Karpas-422 (cell line): ENCODE measurements at regions not wholly inside any gene's neighbourhood (a gene's known extent, or its start where the extent isn't known, plus 50 kb on each side); places are given as distances from the start of the nearest gene placed in this dataset.

Experiments used
- DNase-seq: peaks from one replicate; pipeline ENCODE4 v3.0.0-alpha.2; 2015
- H2AFZ ChIP-seq: fragments of 200-600 bp; sonication (generic); 2 replicates; pipeline ENCODE4 v1.6.1; 2014; ENCODE audit warnings: antibody characterized with exemption, low read length, mixed read lengths
- H3K27ac ChIP-seq: fragments of 200-600 bp; sonication (generic); 2 replicates; pipeline ENCODE4 v1.5.1; 2014; ENCODE audit warnings: mild to moderate bottlenecking, low read length, moderate library complexity
- H3K27me3 ChIP-seq: fragments of 200-600 bp; sonication (generic); 2 replicates; pipeline ENCODE4 v1.6.1; 2014; ENCODE audit warnings: low read length, mixed read lengths
- H3K36me3 ChIP-seq: fragments of 200-600 bp; sonication (generic); 2 replicates; pipeline ENCODE4 v1.6.1; 2014; ENCODE audit warnings: low read length, mixed read lengths; ENCODE audit not compliant: insufficient read depth
- H3K4me1 ChIP-seq: fragments of 200-600 bp; sonication (generic); 2 replicates; pipeline ENCODE4 v1.6.1; 2014; ENCODE audit warnings: mild to moderate bottlenecking, low read length, mixed read lengths
- H3K4me2 ChIP-seq: fragments of 200-600 bp; sonication (generic); 2 replicates; pipeline ENCODE4 v1.6.1; 2014; ENCODE audit warnings: low read length, low read depth, mild to moderate bottlenecking; ENCODE audit not compliant: poor library complexity, severe bottlenecking
- H3K4me3 ChIP-seq: fragments of 200-600 bp; sonication (generic); 2 replicates; pipeline ENCODE4 v1.5.1; 2014; ENCODE audit warnings: mild to moderate bottlenecking, antibody characterized with exemption, low read length, mixed read lengths
- H3K79me2 ChIP-seq: fragments of 200-600 bp; sonication (generic); 2 replicates; pipeline ENCODE4 v1.6.1; 2014; ENCODE audit warnings: mild to moderate bottlenecking, low read length, mixed read lengths
- H3K9ac ChIP-seq: fragments of 200-600 bp; sonication (generic); 2 replicates; pipeline ENCODE4 v1.6.0; 2014; ENCODE audit warnings: low read length
- H3K9me2 ChIP-seq: fragments of 200-600 bp; sonication (generic), shearing (Covaris generic); replicated peaks from 2 replicates; pipeline ENCODE4 v1.6.0; 2014; ENCODE audit warnings: mild to moderate bottlenecking, low read length, moderate library complexity; ENCODE audit not compliant: insufficient read depth
- H3K9me3 ChIP-seq: fragments of 300-700, 200-600 bp; sonication (generic); 2 replicates; pipeline ENCODE4 v1.6.1; 2014; ENCODE audit warnings: low read length, mixed read lengths
- H4K20me1 ChIP-seq: fragments of 200-600 bp; sonication (generic); 2 replicates; pipeline ENCODE4 v1.6.1; 2014; ENCODE audit warnings: mild to moderate bottlenecking, antibody characterized with exemption, low read length, low read depth; ENCODE audit not compliant: insufficient read depth

GRCh38 chr7:67564959-67565358 is 568.3 kb downstream of the TYW1 start:
- no peaks in the 10 kb centered on the region for H3K27me3 ChIP-seq
- no peak overlapping the region for H3K27ac ChIP-seq
- no peak overlapping the region for H2AFZ ChIP-seq
- H3K4me1 ChIP-seq = no peaks in the 10 kb centered on the region
- H3K9me2 ChIP-seq = no peaks in the 10 kb centered on the region
- no peak overlapping the region for H3K4me2 ChIP-seq
- no peak for DNase-seq
- H3K9me3 ChIP-seq = no peaks in the 10 kb centered on the region
- no peak overlapping the region for H3K4me3 ChIP-seq
- no peak overlapping the region for H3K9ac ChIP-seq
- no peaks in the 10 kb centered on the region for H4K20me1 ChIP-seq
- H3K36me3 ChIP-seq = no peaks in the 10 kb centered on the region
- no peaks in the 10 kb centered on the region for H3K79me2 ChIP-seq

DNA sequence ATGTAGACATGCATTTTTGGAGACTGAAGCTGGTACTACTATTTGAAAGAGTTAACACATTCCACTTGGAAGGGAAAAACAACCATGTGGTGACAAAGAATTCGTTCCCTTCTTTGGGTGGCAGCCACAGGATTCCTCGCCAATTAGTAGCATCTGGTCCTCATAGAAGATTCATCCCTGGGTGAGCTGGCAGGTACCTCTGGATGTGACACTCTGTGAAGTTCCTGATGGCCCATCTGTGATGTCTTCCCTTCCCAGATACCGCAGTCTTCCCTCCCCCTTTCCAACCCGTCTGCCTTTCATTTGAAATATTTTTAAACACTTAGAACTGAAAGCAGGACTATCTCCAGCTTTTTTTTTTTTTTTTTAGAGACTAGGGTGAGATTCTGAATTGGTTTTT is 569.5 kb downstream of the TYW1 start:
- Histone ChIP-seq H3K36me3 (no peaks in the 10 kb centered on the region), H3K4me3 (no peak overlapping the region), H3K27ac (no peak overlapping the region), H3K79me2 (no peaks in the 10 kb centered on the region), H3K4me2 (no peak overlapping the region), H3K9me2 (no peaks in the 10 kb centered on the region), H4K20me1 (no peaks in the 10 kb centered on the region), H2AFZ (no peak overlapping the region), H3K9me3 (no peaks in the 10 kb centered on the region), H3K9ac (no peak overlapping the region), H3K27me3 (no peaks in the 10 kb centered on the region), H3K4me1 (no peaks in the 10 kb centered on the region)
- DNase-seq = no peak

DNA sequence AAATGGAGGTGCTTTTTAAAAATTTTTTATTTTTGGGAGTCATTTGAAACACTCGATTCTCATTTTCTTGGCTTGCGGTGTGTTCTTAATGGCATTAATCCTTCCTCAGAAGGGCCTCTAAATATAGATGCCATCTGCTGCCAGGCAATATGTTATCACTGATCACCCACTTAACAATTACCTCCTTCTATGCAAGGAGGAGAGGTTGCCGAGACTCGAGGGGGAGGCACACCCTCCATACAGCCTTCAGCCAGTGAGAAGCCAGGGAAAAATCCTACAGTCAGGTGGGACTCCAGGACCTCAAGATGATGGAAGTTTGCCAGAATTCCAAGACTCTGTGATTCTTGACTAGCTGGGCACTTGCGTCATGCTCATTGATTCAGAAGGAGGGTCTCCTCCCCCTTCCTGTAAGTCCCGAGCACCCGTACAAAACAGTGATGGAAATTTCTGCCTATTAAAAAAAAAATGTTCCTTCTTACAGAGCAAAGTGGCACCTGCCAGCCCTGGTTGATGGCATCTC is 574.5 kb downstream of the TYW1 start:
- H3K4me3 ChIP-seq = no peak overlapping the region
- H3K4me2 ChIP-seq = no peak overlapping the region

GRCh38 chr7:67573639-67574038 is 577.0 kb downstream of the TYW1 start:
- Histone ChIP-seq H3K9me2 (no peaks in the 10 kb centered on the region), H2AFZ (no peak overlapping the region), H3K36me3 (no peaks in the 10 kb centered on the region), H3K79me2 (no peaks in the 10 kb centered on the region), H4K20me1 (no peaks in the 10 kb centered on the region), H3K4me1 (no peaks in the 10 kb centered on the region), H3K9ac (no peak overlapping the region), H3K27ac (no peak overlapping the region), H3K4me2 (no peak overlapping the region), H3K27me3 (peaks cover 3% of the 10 kb centered on the region; the same call in 1 of the 2 replicates), H3K9me3 (no peaks in the 10 kb centered on the region), H3K4me3 (no peak overlapping the region)
- no peak for DNase-seq

More for the DNA sequence above, 574.5 kb downstream of the TYW1 start:
- H3K36me3 ChIP-seq = no peaks in the 10 kb centered on the region
- no peaks in the 10 kb centered on the region for H3K9me3 ChIP-seq
- no peak overlapping the region for H2AFZ ChIP-seq
- peaks cover 3% of the 10 kb centered on the region; the same call in 1 of the 2 replicates for H3K27me3 ChIP-seq
- H3K4me1 ChIP-seq = no peaks in the 10 kb centered on the region
- H3K9me2 ChIP-seq = no peaks in the 10 kb centered on the region
- H3K79me2 ChIP-seq = no peaks in the 10 kb centered on the region
- no peak overlapping the region for H3K9ac ChIP-seq
- H4K20me1 ChIP-seq = no peaks in the 10 kb centered on the region
- no peak for DNase-seq
- H3K27ac ChIP-seq = no peak overlapping the region

- no peaks in the 10 kb centered on the region for H3K36me3 ChIP-seq
- H3K9me3 ChIP-seq = no peaks in the 10 kb centered on the region
- H3K4me2 ChIP-seq = no peak overlapping the region
- no peak overlapping the region for H3K9ac ChIP-seq
- no peaks in the 10 kb centered on the region for H3K9me2 ChIP-seq
- H3K4me1 ChIP-seq = no peaks in the 10 kb centered on the region
- no peak overlapping the region for H3K27ac ChIP-seq
- H3K79me2 ChIP-seq = no peaks in the 10 kb centered on the region
- DNase-seq = no peak
- no peaks in the 10 kb centered on the region for H3K27me3 ChIP-seq
- no peak overlapping the region for H2AFZ ChIP-seq
- no peak overlapping the region for H3K4me3 ChIP-seq
- H4K20me1 ChIP-seq = no peaks in the 10 kb centered on the region
Measured at GRCh38 chr7:67588631-67589030, 592.0 kb downstream of the TYW1 start.

DNA sequence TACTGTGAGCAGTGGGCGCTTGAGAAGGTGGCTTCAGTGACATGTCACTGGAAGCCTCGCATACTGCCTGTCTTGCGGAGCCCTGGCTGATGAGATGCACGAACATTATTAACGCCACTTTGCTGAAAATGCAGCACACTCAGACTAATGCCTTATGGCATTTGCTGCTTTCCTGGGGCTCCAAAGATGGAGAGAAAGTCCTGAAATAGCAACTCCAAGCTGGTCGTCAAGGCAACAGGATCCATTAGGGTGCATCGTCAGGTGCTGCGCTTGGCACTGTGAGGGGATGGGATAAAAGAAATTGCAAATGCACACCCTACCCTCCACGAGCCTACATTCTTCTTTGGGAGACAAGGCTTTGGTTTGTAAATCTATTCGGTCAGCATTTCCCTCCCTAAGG is 592.5 kb downstream of the TYW1 start:
- no peaks in the 10 kb centered on the region for H3K36me3 ChIP-seq
- H3K79me2 ChIP-seq = no peaks in the 10 kb centered on the region
- H4K20me1 ChIP-seq = no peaks in the 10 kb centered on the region
- H3K4me2 ChIP-seq = no peak overlapping the region
- H3K9ac ChIP-seq = no peak overlapping the region
- H3K27ac ChIP-seq = no peak overlapping the region
- H3K9me3 ChIP-seq = no peaks in the 10 kb centered on the region
- no peaks in the 10 kb centered on the region for H3K4me1 ChIP-seq
- H3K27me3 ChIP-seq = no peaks in the 10 kb centered on the region
- H3K9me2 ChIP-seq = no peaks in the 10 kb centered on the region
- H3K4me3 ChIP-seq = no peak overlapping the region
- H2AFZ ChIP-seq = no peak overlapping the region
- no peak for DNase-seq

DNA sequence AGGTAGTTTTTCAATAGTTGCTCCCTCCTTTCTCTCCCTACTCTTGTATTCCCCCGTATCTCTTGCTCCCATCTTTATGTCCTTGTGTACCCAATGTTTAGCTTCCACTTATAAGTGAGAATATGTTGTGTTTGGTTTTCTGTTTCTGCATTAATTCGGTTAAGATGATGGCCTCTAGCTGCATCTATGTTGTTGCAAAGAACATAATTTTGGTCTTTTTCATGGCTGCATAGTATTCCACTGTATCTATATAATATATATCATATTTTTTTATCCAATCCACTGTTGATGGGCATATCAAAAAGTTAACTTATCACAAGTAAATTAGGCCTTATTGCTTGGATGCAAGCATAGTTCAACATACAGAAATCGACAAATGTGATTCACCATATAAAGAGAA is 594.0 kb downstream of the TYW1 start:
- Histone ChIP-seq H2AFZ (no peak overlapping the region), H3K4me1 (no peaks in the 10 kb centered on the region), H3K27ac (no peak overlapping the region), H3K36me3 (no peaks in the 10 kb centered on the region), H4K20me1 (no peaks in the 10 kb centered on the region), H3K4me2 (no peak overlapping the region), H3K4me3 (no peak overlapping the region), H3K9ac (no peak overlapping the region), H3K27me3 (no peaks in the 10 kb centered on the region), H3K79me2 (no peaks in the 10 kb centered on the region), H3K9me2 (no peaks in the 10 kb centered on the region), H3K9me3 (no peaks in the 10 kb centered on the region)
- DNase-seq = no peak

- Histone ChIP-seq H3K79me2 (no peaks in the 10 kb centered on the region), H3K27ac (no peak overlapping the region), H4K20me1 (no peaks in the 10 kb centered on the region), H3K9ac (no peak overlapping the region), H3K9me3 (no peaks in the 10 kb centered on the region), H3K4me3 (no peak overlapping the region), H3K4me2 (no peak overlapping the region), H3K9me2 (0 out of 2 replicates have a peak, but pooled peaks cover 2% of the 10 kb centered on the region), H3K4me1 (no peaks in the 10 kb centered on the region), H3K36me3 (no peaks in the 10 kb centered on the region), H3K27me3 (no peaks in the 10 kb centered on the region), H2AFZ (no peak overlapping the region)
- DNase-seq = no peak
Measured at GRCh38 chr7:67593794-67594193, 597.2 kb downstream of the TYW1 start.
